Fibroblast of gingiva (primary cell): ENCODE measurements at regions not wholly inside any gene's neighbourhood (a gene's known extent, or its start where the extent isn't known, plus 50 kb on each side); places are given as distances from the start of the nearest gene placed in this dataset.
A peak's percentile ranks its signal among the peaks of the same experiment; 100 is the strongest.
"Not testable (repeated sequence)": the region's sequence is repeated elsewhere in the genome, so short reads cannot be mapped to it uniquely, and the experiment has no call there.

Experiments used
- DNase-seq: peaks from one replicate; pipeline ENCODE4 v3.0.0-alpha.2; 2011; ENCODE audit warnings: low read depth

DNA sequence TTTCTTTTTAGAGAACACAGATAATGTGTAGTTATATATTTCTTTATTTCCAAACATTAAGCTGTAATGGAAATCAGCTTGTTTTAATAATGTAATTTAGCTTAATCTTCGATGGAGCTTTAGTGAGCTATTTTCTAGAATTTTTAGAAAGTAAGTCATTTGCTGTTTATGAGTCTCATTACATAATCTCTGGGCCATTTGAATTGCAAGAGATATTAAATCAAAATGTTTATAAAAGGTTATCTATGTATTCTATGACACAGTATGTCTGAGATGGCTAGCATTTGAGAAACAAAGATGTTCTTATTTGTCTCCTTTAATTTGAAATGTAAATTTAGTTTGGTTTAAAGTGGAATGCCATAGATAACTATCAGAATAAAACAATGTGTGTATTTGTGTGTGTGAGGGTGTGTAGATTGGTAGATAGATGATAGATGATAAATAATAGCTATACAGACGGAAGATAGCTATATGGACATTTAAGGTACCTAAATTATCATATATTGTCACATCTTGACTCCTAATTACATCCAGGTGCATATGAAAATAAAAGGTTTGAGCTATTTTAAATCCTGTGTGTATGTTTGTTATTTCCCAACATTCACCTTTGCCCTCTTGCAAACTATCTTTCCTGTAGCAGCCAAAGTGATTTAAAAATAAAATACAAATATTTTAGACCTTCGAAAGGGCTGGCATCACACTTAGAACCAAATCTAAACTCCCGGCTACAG lies 478.0 kb upstream of the KLF6 start:
- DNase-seq = no peak

DNA sequence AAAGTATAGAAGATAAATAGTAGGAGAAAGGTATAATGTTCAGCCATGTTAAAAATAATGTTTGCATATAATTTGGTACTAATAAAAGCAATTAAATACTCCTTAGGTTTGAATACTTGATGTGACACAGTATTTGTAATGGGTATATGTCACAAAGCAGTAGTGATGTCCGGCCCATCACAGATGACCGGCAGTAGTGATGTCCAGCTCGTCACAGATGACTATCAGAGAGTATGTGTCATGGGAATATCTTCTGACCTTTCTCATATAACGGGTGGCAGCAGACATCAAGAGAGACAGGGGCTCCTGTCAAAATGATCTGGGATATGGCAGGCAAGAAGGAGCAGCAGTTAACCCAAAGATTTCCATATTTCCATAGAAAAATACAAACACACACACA lies 477.4 kb upstream of the KLF6 start:
- DNase-seq = no peak

DNA sequence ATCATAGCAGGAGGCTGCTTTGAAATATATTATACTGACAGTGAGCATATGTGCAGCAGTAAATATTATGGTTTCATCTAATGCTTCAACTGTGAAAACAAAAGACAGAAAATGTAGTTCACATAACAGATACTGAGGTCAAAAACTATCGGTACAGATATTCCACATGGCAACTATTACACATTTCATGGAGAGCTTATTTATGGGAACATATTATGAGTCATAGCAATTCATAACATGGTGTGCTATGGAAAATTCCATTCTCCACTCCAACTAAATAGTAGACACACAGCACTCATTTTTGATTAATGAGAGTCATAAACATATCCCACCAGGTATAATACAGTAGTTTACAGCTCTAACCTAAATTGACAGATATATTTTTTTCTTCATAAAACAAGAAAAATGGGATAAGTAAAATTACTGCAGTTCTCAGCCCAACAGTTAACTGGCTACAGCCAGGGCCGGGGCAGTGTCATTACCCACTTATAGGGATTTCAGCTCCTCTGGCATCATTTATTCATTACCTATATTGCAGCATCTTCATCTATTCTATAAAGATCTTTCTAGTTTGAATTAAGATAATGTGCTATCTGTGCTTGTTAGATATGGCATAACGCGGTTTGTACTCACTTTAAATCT lies 475.6 kb upstream of the KLF6 start:
- peak; percentile 69 for DNase-seq

DNA sequence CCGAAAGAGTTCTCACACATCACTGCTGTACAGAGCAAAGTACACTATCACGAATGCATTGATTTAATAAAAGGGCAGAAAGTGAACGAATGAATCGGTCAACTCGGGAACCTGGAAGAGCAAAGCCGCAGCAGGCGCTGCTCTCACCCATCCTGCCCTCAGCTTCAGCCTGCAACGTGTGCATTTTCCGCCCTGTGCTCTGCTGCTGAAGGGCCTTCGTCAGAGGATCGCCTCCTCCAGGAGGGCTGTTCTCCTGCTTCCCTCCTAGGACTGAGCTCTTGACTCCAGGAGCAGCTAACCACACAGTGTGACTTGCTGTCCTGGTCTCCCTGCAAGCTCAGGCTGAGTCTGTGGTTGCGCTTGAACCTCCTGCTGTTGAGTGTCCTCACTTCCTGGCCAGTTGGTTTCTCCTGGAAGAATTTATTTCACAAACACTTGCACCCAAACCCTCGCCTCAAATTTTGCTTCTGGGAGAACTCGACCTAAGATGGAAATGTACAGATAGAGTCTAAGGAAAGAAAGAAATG lies 473.0 kb upstream of the KLF6 start:
- no peak for DNase-seq

DNA sequence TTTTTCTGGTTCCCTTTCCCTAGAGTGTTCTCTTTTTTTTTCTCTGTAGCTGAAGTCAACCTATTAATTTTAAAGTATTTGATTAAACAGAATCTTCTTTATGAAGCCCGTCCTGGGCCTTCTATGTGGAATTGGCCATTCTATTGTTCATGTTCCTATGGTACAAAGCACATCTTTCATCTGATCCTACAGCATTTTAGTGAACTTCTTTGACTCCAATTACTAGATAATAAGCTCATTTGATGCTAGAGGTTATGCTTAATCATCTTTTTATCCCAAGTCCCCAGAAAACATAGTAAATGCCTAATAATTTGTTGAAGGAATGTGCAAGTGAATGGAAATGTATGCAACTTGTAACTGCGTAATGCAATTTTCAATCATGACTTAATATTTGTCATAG lies 472.0 kb upstream of the KLF6 start:
- DNase-seq = no peak

DNA sequence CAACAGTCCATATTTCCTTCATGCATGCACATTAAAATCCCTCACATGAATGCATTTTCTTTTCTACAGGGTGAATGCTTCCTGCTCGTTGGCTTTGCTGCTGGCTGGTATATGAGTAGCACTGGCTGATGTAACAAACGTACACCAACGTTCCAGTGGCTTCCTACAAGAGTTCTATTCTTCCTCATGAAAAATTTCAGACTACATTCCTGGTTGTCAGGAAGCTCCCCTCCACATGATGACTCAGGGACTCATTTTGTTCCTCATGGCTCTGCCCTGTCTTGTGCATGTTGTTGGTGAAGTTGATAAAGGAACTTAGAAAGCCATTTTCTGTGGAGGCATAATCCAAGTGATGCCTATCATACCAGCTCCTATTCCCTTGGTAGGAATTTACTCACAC lies 470.7 kb upstream of the KLF6 start:
- DNase-seq = no peak

DNA sequence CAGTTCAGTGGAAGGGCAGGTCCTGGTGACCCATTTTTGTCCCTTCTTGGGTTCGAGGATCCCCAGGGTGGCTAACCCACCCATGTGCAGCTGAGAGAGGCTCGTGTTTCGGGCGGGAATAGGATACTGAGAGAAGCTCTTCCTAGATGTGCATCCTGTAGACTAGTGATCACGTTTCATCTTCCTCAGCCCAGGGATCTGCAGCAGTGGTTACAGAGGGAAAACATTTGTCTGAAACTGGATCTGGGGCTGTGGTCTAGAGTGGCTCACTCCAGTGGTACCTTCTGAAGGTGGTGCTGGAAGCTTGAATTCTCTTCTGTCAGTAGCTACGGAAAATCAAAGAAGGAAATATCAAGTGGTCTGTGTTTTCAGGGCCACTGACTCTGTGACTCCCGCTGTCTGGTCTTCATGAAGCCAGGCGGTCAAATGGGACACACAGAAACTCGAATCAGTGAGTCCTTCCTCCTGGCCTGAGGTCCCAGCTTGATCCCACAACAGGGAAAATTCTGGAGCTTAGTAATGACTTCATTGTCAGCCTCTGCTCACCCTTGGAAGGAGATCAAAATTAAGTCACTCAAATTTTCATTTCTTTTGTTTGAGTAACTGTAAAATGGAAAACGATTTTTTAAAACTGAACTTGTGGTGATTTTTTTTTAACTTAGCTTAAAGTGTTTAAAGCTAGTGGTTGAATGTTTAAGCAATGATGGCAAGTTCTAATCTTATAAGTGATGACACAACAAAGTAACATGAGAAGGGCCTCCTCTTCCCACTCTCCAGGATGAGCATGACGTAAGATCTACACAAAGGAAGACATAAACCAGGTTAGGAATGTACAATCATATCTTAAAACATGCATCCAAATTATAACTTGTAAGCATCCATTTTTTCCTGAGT lies 469.3 kb upstream of the KLF6 start:
- peak; percentile 84 for DNase-seq

DNA sequence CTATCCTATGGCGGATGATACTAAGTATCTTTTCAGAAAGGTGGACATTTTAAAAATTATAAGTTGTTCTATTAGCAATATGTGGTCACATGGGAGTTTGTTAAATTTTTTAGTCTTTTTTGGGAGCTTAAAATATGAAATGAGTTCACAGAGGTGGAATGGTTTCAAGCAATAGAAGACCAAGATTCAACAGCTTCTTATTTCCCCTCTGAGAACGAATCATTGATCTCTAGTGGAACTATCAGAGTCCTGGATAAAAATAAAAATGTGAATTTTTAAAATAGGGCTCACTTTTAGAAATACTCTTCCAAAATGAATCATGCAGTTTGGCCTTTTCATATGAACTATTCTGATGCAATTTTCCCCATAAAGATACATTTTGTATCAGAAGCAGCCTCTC lies 467.7 kb upstream of the KLF6 start:
- no peak for DNase-seq

DNA sequence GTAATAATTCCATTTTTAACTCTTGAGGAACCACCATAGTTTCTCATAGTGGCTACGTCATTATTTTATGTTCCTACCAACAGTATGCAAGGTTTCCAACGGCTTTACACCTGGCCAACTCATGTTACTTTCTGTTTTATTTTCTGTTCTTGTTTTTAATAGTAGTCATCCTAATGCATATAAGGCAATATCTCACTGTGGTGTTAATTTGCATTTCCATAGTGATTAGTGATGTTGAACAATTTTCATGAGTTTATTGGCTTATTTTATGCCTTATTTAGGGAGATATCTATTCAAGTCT lies 465.5 kb upstream of the KLF6 start:
- no peak for DNase-seq

DNA sequence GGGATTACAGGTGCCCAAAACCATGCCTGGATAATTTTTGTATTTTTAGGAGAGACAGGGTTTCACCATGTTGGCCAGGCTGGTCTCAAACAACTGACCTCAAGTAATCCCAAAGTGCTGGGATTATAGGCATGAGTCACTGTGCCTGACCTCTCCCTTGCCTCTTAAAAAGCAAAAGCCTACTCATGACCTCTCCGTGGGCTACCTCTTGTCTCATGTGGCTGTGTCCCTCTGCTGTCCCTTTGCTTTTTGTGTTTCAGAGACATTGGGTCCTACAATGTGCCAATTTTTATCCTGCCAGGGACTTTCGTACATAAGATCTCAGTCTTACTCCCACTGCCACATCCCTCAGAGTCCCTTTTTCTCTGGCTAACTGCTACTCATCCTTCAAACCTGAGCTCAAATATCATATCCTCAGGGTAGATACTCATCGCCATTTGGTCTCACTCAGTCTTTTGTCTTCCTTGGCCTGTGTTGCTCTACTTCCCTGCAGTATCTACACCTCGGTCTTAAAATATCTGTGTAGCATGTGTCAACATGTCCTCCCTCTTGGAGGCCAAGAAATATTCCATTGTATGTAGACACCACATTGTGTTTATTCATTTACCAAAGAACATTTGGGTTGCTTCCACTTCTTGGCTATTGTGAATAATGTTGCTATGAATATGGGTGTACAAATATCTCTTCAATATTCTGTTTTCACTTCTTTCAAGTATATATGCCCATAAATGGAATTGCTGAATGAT lies 465.0 kb upstream of the KLF6 start:
- no peak for DNase-seq

DNA sequence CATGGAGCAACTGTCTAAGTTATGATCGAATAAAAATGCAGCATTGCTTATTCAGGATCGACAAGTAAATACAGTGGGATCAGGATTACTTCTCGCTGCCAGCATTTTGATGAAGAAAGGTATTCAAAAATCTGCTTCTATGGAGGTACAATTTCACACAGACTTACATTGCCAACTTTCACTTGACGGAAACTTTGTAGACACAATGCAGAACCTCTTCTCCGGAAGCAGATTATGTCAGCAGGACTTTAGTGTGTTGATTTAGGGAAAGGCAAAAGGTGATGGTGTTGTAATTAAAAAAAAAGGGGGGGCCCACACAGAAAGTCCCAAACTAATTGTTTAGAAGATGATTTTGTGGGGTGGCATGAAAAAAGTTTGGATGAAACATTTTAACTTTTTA lies 462.4 kb upstream of the KLF6 start:
- DNase-seq = no peak

DNA sequence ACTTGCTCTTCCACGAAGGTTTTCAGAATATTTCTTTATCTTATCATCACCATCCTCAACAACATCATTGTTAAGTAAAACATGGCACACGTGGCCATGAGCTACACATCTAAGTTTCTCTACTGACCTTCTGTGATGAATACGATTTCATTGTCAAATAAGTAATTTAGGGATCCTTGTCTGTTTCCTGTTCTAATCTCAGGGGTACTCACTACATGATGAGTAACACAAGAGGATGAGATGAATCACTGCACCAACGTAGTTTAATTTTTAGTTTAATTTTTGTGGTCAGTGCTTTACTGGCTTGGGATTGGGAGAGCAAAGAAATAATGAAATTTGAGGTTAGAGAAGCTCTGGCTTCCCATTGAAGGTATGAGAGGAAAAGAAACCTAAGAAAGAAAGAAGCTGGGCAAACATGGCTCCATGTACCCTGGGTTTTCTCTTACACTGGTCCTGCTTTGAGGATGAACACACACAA lies 461.9 kb upstream of the KLF6 start:
- DNase-seq = peak; percentile 91

DNA sequence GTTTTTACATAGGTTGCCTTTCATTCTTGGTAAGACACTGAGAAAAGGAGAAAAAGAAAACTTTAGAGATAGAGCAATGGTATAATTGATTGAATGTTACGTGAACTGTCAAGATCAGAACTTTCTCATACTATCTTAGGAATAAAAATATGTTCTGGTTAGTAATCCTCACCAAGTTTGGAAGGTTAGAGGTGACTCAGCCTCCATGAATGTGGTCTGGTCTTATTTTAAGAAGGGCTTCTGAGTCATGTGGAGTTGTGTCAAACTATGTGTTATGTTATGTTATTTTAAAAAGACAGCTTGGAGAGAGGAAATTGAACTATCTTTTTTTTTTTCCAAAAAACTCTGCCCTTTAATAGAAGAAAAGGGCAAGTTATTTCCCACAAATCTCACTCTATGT lies 458.6 kb upstream of the KLF6 start:
- peak; percentile 97 for DNase-seq

DNA sequence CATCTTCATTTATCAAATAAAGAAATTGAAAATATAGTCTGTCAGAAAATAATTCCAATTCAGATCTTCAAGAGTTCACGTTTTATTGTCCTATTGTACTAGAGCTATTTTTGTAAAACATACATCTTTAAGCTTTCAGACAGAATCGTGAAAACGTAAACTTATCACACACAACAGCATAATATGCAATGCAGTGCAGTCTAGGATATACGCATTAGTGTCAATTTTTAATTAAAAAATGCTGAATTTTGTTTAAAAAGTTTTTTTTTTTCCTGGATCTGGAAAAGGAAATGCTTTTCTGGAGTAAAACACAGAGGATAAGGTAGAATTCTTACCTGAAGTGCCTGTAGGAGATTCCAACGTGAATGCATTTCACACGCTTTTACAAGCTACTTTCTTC lies 458.2 kb upstream of the KLF6 start:
- no peak for DNase-seq

DNA sequence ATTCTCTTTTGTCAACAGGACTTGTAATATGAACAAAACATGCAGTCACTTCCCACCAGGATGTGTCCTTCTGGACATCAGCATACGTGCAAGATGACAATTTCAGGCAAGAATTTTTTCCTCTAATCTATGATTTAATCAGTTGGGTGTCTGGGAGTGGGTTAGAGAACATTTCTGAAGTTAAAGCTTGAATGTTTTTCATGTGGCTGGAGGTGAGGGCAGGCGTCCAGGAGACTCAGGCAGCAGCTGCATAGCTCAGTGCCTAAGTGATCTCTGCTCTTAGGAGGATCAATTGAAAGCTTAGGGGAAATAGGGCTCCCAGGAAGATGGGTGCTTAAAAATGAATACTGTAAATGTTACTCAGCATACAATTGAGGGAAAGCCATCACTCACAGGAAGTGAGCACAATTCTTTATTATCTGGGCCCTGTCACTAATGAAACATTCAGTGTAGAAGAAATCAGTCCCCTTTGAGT lies 457.6 kb upstream of the KLF6 start:
- peak; percentile 72 for DNase-seq

DNA sequence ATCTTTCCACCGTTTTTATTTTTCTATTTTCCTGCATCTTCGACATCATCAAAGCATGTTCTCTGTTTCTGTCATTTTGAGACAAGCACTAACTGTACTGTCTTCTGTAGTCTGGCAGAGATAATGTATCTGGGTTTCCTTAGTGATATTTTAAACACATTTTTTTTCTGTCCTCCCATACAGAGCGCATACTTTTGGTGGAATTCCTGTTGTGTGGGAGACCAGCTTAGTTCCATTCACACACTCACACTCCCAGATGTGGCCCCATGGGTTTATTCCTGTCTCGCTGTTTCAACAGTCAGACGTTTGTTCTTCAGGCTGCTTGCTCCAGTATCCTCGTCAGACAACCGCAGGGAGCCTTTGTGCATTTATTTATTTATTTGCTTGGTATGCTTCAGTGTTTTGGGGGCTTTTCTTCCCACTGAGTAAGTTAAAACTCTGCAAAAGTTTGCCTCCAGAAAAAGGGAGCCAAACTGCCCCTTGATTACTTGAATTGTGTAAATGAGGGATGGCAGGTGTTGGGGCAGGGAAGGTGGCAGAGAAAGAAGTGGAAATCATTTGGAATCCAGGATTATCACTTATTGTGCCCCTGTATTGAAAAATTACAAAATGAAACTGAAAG lies 456.8 kb upstream of the KLF6 start:
- peak; percentile 99 for DNase-seq

DNA sequence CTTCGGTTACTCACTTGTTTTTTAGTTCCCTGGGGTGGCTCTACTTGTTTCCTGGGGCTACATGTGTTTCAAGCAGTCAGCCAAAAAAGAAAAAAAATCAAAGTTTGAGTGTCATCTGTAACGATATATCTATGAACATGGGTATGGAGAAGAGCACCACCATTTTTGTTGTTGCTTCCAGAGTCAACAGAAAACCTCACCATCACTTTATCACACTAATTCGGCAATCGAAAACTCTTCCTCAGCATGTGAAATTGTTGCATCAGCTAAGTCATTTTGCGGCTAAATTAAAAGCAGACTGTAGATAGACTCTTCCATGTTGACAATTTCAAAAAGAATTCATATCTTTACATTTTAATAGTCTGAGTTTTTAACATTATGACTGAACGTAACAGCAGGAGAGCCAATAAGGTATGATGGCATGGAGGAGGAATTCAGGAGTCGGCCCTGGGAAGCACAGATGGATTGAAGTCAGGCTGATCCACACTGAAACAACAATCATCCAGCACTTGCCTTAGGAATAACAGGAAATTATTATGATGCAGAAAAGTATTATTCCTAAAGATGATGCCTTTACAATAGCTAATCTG lies 455.7 kb upstream of the KLF6 start:
- DNase-seq = peak; percentile 51

DNA sequence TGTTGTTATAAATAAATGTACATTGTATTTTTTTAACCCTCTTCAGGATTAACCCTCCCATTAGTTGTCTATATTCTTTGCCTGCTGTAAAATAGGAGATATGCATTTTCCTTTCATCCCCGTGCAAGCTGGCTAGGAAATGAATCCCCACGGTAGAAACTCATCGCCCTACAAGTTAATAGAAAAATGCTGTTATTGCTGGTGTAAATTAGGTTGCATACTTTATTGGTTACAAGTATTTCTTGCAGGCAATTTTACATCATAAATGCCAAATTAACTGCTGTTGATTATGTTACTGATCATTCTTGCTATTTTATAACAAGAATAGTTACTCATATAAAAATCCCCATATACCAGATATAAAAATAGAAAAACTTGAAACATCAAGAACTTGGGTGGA lies 454.2 kb upstream of the KLF6 start:
- no peak for DNase-seq

DNA sequence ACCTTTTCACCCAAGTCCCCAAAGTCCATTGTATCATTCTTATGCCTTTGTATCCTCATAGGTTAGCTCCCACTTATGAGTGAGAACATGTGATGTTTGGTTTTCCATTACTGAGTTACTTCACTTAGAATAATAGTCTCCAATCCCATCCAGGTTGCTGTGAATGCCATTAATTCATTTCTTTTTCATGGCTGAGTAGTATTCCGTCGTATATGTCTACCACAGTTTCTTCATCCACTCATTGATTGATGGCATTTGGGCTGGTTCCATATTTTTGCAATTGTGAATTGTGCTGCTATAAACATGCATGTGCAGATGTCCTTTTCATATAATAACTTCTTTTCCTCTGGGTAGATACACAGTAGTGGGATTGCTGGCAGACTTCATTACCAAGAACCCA lies 451.9 kb upstream of the KLF6 start:
- not testable (repeated sequence) for DNase-seq

DNA sequence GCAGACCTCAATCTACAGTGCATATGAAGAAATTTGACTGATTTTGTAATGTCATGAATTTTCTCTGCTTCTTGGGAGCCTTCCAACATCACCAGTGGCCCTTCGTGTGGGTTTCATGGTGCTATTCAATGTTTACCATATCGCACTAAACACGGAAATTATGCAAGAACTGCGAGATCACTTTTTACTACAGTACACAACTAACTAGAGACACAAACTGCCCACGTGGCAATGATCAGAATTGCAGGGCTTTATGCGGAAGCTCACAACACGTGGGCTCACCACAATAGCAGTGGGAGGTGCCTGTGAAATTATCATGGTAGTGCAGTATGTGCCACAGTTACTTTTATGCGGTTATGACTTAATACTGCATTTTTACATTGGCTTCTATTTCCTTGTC lies 449.7 kb upstream of the KLF6 start:
- no peak for DNase-seq

DNA sequence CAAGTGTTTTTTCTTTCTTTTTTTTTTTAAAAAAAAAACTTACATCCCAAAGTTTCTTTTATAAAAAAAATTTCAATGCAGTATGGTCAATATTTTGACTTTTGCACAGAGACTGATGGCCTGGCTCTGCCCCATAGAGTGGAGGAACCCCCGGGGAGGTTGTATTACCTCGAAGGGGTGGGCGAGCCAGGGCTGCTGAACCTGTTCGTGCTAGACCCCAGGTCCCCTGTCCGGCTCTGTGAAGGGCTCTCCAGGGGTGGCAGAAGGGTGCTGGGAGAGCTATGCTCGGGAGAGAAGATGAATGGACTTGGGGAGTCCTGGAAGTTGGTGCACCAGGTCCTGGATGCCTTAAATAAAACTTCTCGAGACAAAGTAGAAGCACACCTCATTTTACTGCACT lies 446.4 kb upstream of the KLF6 start:
- no peak for DNase-seq
